ENCODE measurements at regions not wholly inside any gene's neighbourhood (a gene's known extent, or its start where the extent isn't known, plus 50 kb on each side); places are given as distances from the start of the nearest gene placed in this dataset.

GRCh38 chr10:43825984-43826383 lies 177.3 kb upstream of the ZNF32 start:
- DNase-seq (ENCODE audit: low spot score in 2 of 2), result no peak
- TF ChIP-seq POLR2A (IDR thresholded peaks at IDR 0.05) (no peak), CTCF (IDR thresholded peaks at IDR 0.05) (no peak)
- intact Hi-C loops (cut with DNase I; ENCODE audit: low total_unique reads), result no loop called here
- 92 to 96% methylated on average over 22 of the region's 22 CpGs for WGBS, 2 donors
- no peak overlapping the region for H3K4me3 ChIP-seq (ENCODE audit: low read depth, poor library complexity, severe bottlenecking)

- WGBS, 2 donors, result 89 to 91% methylated on average over 19 to 20 of the region's 20 CpGs
- H3K4me3 ChIP-seq (ENCODE audit: low read depth, poor library complexity, severe bottlenecking), result no peak overlapping the region
- no peak for TF ChIP-seq POLR2A (IDR thresholded peaks at IDR 0.05)
- no peak for TF ChIP-seq CTCF (IDR thresholded peaks at IDR 0.05)
- DNase-seq (ENCODE audit: low spot score in 2 of 2), result no peak
- intact Hi-C loops (cut with DNase I; ENCODE audit: low total_unique reads), result no loop called here
These were observed 176.7 kb upstream of the ZNF32 start for GRCh38 chr10:43825421-43825820.

- TF ChIP-seq CTCF (IDR thresholded peaks at IDR 0.05) (no peak), POLR2A (IDR thresholded peaks at IDR 0.05) (no peak)
- WGBS, 2 donors, result 70 to 80% methylated on average over 7 of the region's 7 CpGs
- intact Hi-C loops (cut with DNase I; ENCODE audit: low total_unique reads), result no loop called here
- DNase-seq (ENCODE audit: low spot score in 2 of 2), result no peak
- no peak overlapping the region for H3K4me3 ChIP-seq (ENCODE audit: low read depth, poor library complexity, severe bottlenecking)
These were observed 176.3 kb upstream of the ZNF32 start for GRCh38 chr10:43824934-43825333.

GRCh38 chr10:43822631-43823580 lies 174.2 kb upstream of the ZNF32 start:
- WGBS, 2 donors, result 51 to 52% methylated on average over 4 of the region's 4 CpGs
- TF ChIP-seq POLR2A (IDR thresholded peaks at IDR 0.05), result no peak
- TF ChIP-seq CTCF (IDR thresholded peaks at IDR 0.05), result no peak
- intact Hi-C loops (cut with DNase I; ENCODE audit: low total_unique reads), result no loop called here
- no peak for DNase-seq (ENCODE audit: low spot score in 2 of 2)
- no peak overlapping the region for H3K4me3 ChIP-seq (ENCODE audit: low read depth, poor library complexity, severe bottlenecking)

- 86 to 88% methylated on average over 2 of the region's 2 CpGs for WGBS, 2 donors
- intact Hi-C loops (cut with DNase I; ENCODE audit: low total_unique reads), result no loop called here
- no peak overlapping the region for H3K4me3 ChIP-seq (ENCODE audit: low read depth, poor library complexity, severe bottlenecking)
- TF ChIP-seq POLR2A (IDR thresholded peaks at IDR 0.05), result no peak
- TF ChIP-seq CTCF (IDR thresholded peaks at IDR 0.05), result no peak
- no peak for DNase-seq (ENCODE audit: low spot score in 2 of 2)
These were observed 172.4 kb upstream of the ZNF32 start for GRCh38 chr10:43821103-43821502.
